WI38 (cell line): ENCODE measurements at regions not wholly inside any gene's neighbourhood (a gene's known extent, or its start where the extent isn't known, plus 50 kb on each side); places are given as distances from the start of the nearest gene placed in this dataset.

ENCODE experiments used
- H3K4me3 ChIP-seq: 2 replicates; pipeline ENCODE4 v1.5.1; 2011; ENCODE audit warnings: low read depth, mild to moderate bottlenecking, control low read depth, low read length
- CTCF ChIP-seq: IDR thresholded peaks from 2 replicates; pipeline ENCODE4 v1.5.1; 2012; ENCODE audit warnings: low read depth, mild to moderate bottlenecking, control low read depth, low read length

DNA sequence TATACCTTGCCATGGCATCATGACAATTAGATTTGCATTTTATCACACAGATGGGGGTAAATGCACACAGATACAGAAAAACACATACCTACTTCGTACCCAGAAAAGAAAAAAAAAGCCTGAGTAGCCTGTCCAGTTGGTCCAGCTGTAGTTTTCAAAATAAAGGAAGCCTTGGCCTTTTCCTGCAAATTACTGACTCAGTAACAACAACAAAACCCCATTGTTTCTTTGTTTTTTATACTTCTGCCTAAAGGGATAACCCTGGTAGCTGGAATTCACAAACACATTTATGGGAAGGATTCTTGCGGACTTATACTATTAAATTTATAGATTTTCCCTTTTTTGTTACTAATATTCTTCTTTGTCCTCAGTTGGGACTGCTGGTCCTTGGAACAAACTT, 156.4 kb upstream of the PCDH10 start:
- no peak for TF ChIP-seq CTCF
- H3K4me3 ChIP-seq: no peak overlapping the region

DNA sequence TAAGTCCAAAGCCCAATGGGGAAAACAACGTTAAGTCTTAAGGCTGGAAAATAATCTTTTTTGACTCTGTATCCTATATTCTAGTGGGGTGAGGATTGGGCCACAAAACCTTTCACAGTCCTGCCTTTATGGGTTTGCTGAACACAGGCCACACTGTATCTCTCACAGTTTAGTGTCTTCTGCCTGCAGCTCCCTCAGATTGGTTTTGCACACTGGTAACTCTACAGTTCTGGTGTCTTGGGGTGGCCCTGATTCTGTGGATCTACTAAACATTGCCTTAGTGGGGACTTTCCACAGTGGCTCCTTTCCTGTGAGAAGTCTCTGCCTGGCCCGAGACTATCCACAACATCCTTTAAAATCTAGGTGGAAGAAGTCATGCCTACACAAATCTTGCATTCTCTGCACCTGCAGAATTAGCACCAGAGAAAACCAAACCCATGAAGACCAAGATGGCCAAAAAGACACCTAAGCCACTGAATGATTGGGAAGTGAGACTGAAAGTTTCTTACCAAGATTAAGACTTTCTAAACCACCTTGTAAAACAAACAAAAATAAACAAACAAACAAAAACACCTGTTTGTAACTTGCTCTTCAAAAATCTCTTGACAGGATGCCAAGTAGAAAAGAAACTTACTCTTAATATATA, 150.4 kb upstream of the PCDH10 start:
- no peak for TF ChIP-seq CTCF
- H3K4me3 ChIP-seq: no peak overlapping the region

DNA sequence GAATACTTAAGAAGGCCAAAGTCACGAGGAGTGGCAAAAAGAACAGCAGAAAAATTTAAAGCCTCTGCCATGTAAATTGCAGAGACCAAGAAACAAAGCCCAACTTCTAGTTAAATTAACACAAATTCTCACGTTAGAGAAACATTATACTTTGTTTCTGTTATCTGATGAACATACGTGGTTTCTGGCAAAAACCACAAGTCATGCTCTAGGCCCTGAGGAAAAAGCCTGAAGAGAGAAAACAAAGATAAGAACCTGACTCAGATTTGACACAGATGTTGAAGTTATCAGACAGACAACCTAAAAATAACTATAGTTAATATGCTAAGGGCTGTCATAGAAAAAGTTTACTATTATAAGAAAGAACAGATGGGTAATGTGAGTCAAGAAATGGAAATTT, 149.1 kb upstream of the PCDH10 start:
- no peak overlapping the region for H3K4me3 ChIP-seq
- TF ChIP-seq CTCF: no peak

- no peak overlapping the region for H3K4me3 ChIP-seq
- TF ChIP-seq CTCF: no peak
Observed at GRCh38 chr4:133003169-133003568, 145.9 kb upstream of the PCDH10 start.

GRCh38 chr4:133014473-133015135, 134.5 kb upstream of the PCDH10 start:
- TF ChIP-seq CTCF: no peak
- no peak overlapping the region for H3K4me3 ChIP-seq

- no peak for TF ChIP-seq CTCF
- H3K4me3 ChIP-seq: no peak overlapping the region
Observed at GRCh38 chr4:133045288-133045687, 103.8 kb upstream of the PCDH10 start.

GRCh38 chr4:133046156-133046555, 102.9 kb upstream of the PCDH10 start:
- H3K4me3 ChIP-seq: no peak overlapping the region
- no peak for TF ChIP-seq CTCF
